H9 (cell line): ENCODE measurements at regions not wholly inside any gene's neighbourhood (a gene's known extent, or its start where the extent isn't known, plus 50 kb on each side); places are given as distances from the start of the nearest gene placed in this dataset.

Source experiments
- DNase-seq: peaks from one replicate; pipeline ENCODE4 v3.0.0-alpha.2; 2017
- H2AFZ ChIP-seq: one replicate; pipeline ENCODE4 v1.6.1; 2013; ENCODE audit warnings: mild to moderate bottlenecking, low read length, control low read depth, moderate library complexity
- H2AK5ac ChIP-seq: 2 replicates; pipeline ENCODE4 v1.6.1; 2013; ENCODE audit warnings: low read length, control low read depth, mixed read lengths; ENCODE audit not compliant: insufficient read length
- H2BK120ac ChIP-seq: one replicate; pipeline ENCODE4 v1.6.1; 2013; ENCODE audit warnings: low read depth, mild to moderate bottlenecking, low read length, control low read depth, inconsistent platforms; ENCODE audit not compliant: poor library complexity, severe bottlenecking
- H2BK12ac ChIP-seq: 2 replicates; pipeline ENCODE4 v1.6.1; 2013; ENCODE audit warnings: low read length, control low read depth, mixed read lengths, low read depth; ENCODE audit not compliant: insufficient read length
- H2BK15ac ChIP-seq: 2 replicates; pipeline ENCODE4 v1.6.1; 2013; ENCODE audit warnings: low read depth, low read length, control low read depth
- H2BK20ac ChIP-seq: one replicate; pipeline ENCODE4 v1.6.1; 2013; ENCODE audit warnings: low read depth, mild to moderate bottlenecking, low read length, control low read depth, inconsistent platforms; ENCODE audit not compliant: poor library complexity, severe bottlenecking
- H2BK5ac ChIP-seq: 2 replicates; pipeline ENCODE4 v1.6.1; 2013; ENCODE audit warnings: low read length, control low read depth, mixed read lengths; ENCODE audit not compliant: insufficient read length
- H3K14ac ChIP-seq: 2 replicates; pipeline ENCODE4 v1.6.1; 2013; ENCODE audit warnings: low read length, control low read depth; ENCODE audit not compliant: insufficient read depth
- H3K18ac ChIP-seq: 2 replicates; pipeline ENCODE4 v1.6.1; 2013; ENCODE audit warnings: low read depth, mild to moderate bottlenecking, mixed read lengths, low read length, control low read depth; ENCODE audit not compliant: insufficient read length
- H3K23ac ChIP-seq: 2 replicates; pipeline ENCODE4 v1.6.1; 2013; ENCODE audit warnings: low read length, control low read depth, mixed read lengths, low read depth; ENCODE audit not compliant: insufficient read length
- H3K23me2 ChIP-seq: 2 replicates; pipeline ENCODE4 v1.6.1; 2013; ENCODE audit warnings: low read depth, mild to moderate bottlenecking, mixed read lengths, low read length, control low read depth; ENCODE audit not compliant: insufficient read length, poor library complexity, severe bottlenecking
- H3K27ac ChIP-seq: 2 replicates; pipeline ENCODE4 v1.5.1; 2013; ENCODE audit warnings: low read length, control low read depth, mixed read lengths, low read depth; ENCODE audit not compliant: insufficient read length
- H3K27me3 ChIP-seq: 2 replicates; pipeline ENCODE4 v1.6.1; 2013; ENCODE audit warnings: low read length, control low read depth, inconsistent platforms; ENCODE audit not compliant: insufficient read depth
- H3K4ac ChIP-seq: 2 replicates; pipeline ENCODE4 v1.6.1; 2013; ENCODE audit warnings: low read depth, mild to moderate bottlenecking, control low read depth, inconsistent platforms, low read length, moderate library complexity
- H3K4me1 ChIP-seq: 2 replicates; pipeline ENCODE4 v1.6.1; 2013; ENCODE audit warnings: low read length, control low read depth, inconsistent platforms; ENCODE audit not compliant: insufficient read depth
- H3K4me2 ChIP-seq: 2 replicates; pipeline ENCODE4 v1.6.1; 2013; ENCODE audit warnings: low read length, control low read depth, mixed read lengths; ENCODE audit not compliant: insufficient read length, insufficient read depth
- H3K56ac ChIP-seq: 2 replicates; pipeline ENCODE4 v1.6.1; 2013; ENCODE audit warnings: low read depth, mild to moderate bottlenecking, mixed read lengths, low read length, control low read depth; ENCODE audit not compliant: insufficient read length
- H3K79me1 ChIP-seq: 2 replicates; pipeline ENCODE4 v1.6.1; 2013; ENCODE audit warnings: low read depth, mild to moderate bottlenecking, moderate library complexity, low read length, control low read depth, inconsistent platforms; ENCODE audit not compliant: insufficient read depth, poor library complexity, severe bottlenecking
- H3K79me2 ChIP-seq: 2 replicates; pipeline ENCODE4 v1.6.1; 2013; ENCODE audit warnings: low read length, control low read depth, inconsistent platforms; ENCODE audit not compliant: insufficient read depth
- H3K9ac ChIP-seq: 2 replicates; pipeline ENCODE4 v1.6.1; 2013; ENCODE audit warnings: low read length, control low read depth, mixed read lengths; ENCODE audit not compliant: insufficient read length; ENCODE audit errors: extremely low read depth
- H3K9me3 ChIP-seq: one replicate; pipeline ENCODE4 v1.6.1; 2013; ENCODE audit warnings: low read depth, low read length, inconsistent platforms; ENCODE audit not compliant: control insufficient read depth
- H3T11ph ChIP-seq: one replicate; pipeline ENCODE4 v1.6.1; 2013; ENCODE audit warnings: mild to moderate bottlenecking, low read length, control low read depth, inconsistent platforms
- H4K20me1 ChIP-seq: one replicate; pipeline ENCODE4 v1.6.1; 2013; ENCODE audit not compliant: control insufficient read depth, insufficient read length, insufficient read depth
- H4K5ac ChIP-seq: 2 replicates; pipeline ENCODE4 v1.6.1; 2013; ENCODE audit warnings: low read depth, mild to moderate bottlenecking, mixed read lengths, low read length, control low read depth; ENCODE audit not compliant: insufficient read length
- H4K8ac ChIP-seq: replicated peaks from 2 replicates; pipeline ENCODE4 v1.6.1; 2013; ENCODE audit warnings: low read length, control low read depth, mixed read lengths, low read depth; ENCODE audit not compliant: insufficient read length
- H4K91ac ChIP-seq: 2 replicates; pipeline ENCODE4 v1.6.1; 2013; ENCODE audit warnings: low read depth, mild to moderate bottlenecking, moderate library complexity, mixed read lengths, low read length, control low read depth; ENCODE audit not compliant: insufficient read length
- H3K27ac Mint-ChIP-seq, 3 experiments: 2 replicates in 2 of 3; 3 replicates in 1 of 3; pipeline ENCODE4 v1.8.0; 2020 to 2021; ENCODE audit warnings: mixed read lengths in 3 of 3, mild to moderate bottlenecking in 1 of 3, moderate library complexity in 1 of 3
- H3K27me3 Mint-ChIP-seq: 2 replicates; pipeline ENCODE4 v1.8.0; 2021; ENCODE audit warnings: low read depth, mild to moderate bottlenecking, moderate library complexity, mixed read lengths
- H3K36me3 Mint-ChIP-seq, 3 experiments: 2 replicates in 2 of 3; 3 replicates in 1 of 3; pipeline ENCODE4 v1.8.0; 2020 to 2021; ENCODE audit warnings: low read depth in 3 of 3, mixed read lengths in 3 of 3; ENCODE audit not compliant: insufficient read depth in 1 of 3
- H3K4me1 Mint-ChIP-seq, 2 experiments: 2 replicates each; pipeline ENCODE4 v1.8.0; 2020; ENCODE audit warnings: mixed read lengths in 2 of 2
- H3K4me3 Mint-ChIP-seq, 2 experiments: 2 replicates in 1 of 2; 3 replicates in 1 of 2; pipeline ENCODE4 v1.8.0; 2020 to 2021; ENCODE audit warnings: mild to moderate bottlenecking in 2 of 2, mixed read lengths in 2 of 2, moderate library complexity in 1 of 2
- H3K9me3 Mint-ChIP-seq, 2 experiments: 2 replicates in 1 of 2; 3 replicates in 1 of 2; pipeline ENCODE4 v1.8.0; 2020; ENCODE audit warnings: mild to moderate bottlenecking in 2 of 2, mixed read lengths in 2 of 2, moderate library complexity in 1 of 2
- CTCF ChIP-seq: fragments of 200-600 bp; sonication (generic); conservative IDR thresholded peaks from 3 replicates; pipeline ENCODE4 v1.8.0; 2021; ENCODE audit warnings: antibody characterized with exemption, mild to moderate bottlenecking
- WGBS: extraction: QIAGEN DNeasy Blood & Tissue Kit; methylation state at CpG from one replicate; pipeline ENCODE4 v1.1.7; 2013; ENCODE audit warnings: missing lambda C conversion rate, low lambda C conversion rate, mixed read lengths; ENCODE audit not compliant: insufficient read length; ENCODE audit errors: extremely low coverage; 5-methylcytosine and 5-hydroxymethylcytosine counted together

- Histone ChIP-seq H2AFZ (no peak overlapping the region), H3K27ac (no peak overlapping the region), H3K9me3 (no peaks in the 10 kb centered on the region), H3K56ac (no peak overlapping the region), H4K91ac (no peak overlapping the region), H3T11ph (no peak overlapping the region), H4K5ac (no peak overlapping the region), H3K14ac (no peak overlapping the region), H3K79me1 (no peaks in the 10 kb centered on the region), H3K9ac (no peak overlapping the region), H2BK20ac (no peak overlapping the region), H3K4me2 (no peak overlapping the region), H2BK12ac (no peak overlapping the region), H3K79me2 (no peaks in the 10 kb centered on the region), H2AK5ac (no peak overlapping the region), H3K23me2 (no peaks in the 10 kb centered on the region), H3K27me3 (no peaks in the 10 kb centered on the region), H3K18ac (no peak overlapping the region), H2BK5ac (no peak overlapping the region), H4K20me1 (no peaks in the 10 kb centered on the region), H3K4me1 (no peaks in the 10 kb centered on the region), H4K8ac (peak overlapping the region; percentile 65), H3K23ac (no peak overlapping the region), H2BK15ac (no peak overlapping the region), H3K4ac (no peak overlapping the region), H2BK120ac (no peak overlapping the region)
- Mint-ChIP-seq H3K27me3 (peaks cover 4% of the 10 kb centered on the region; the same call in 1 of the 2 replicates), H3K4me1 (peaks cover 10 to 11% of the 10 kb centered on the region in 2 experiments), H3K9me3 (peaks cover 3 to 6% of the 10 kb centered on the region in 2 experiments; a peak in 4 of 5 replicates), H3K27ac (no peak overlapping the region), H3K4me3 (no peak overlapping the region), H3K36me3 (peaks cover 0 to 10% (median 2%) of the 10 kb centered on the region in 3 experiments; a peak in 3 of 7 replicates)
- no peak for DNase-seq
- no peak for TF ChIP-seq CTCF
- no CpG with 5 or more reads among the region's 18 CpGs for WGBS
These were observed 153.2 kb downstream of the CAVIN4 start for GRCh38 chr9:100731038-100731556.
